CD4-positive, alpha-beta T cell (primary cell): ENCODE measurements at regions not wholly inside any gene's neighbourhood (a gene's known extent, or its start where the extent isn't known, plus 50 kb on each side); places are given as distances from the start of the nearest gene placed in this dataset.

Experiments
- ATAC-seq: fragments of 200-7000 bp; cut with Tn5 transposase; one replicate; pipeline ENCODE4 v1.10.0; 2022; ENCODE audit warnings: mild to moderate bottlenecking; ENCODE audit not compliant: poor library complexity
- CTCF ChIA-PET: fragments of 350-600 bp; sonication (Branson Sonifier 250); formaldehyde crosslinking; loops from one replicate; lab custom pipeline; 2021; ENCODE audit warnings: antibody characterized with exemption, inconsistent platforms; lab: Charles Lee
- POLR2A ChIA-PET: fragments of 350-600 bp; sonication (Branson Sonifier 250); formaldehyde crosslinking; loops from one replicate; lab custom pipeline; 2021; ENCODE audit warnings: antibody characterized with exemption, inconsistent platforms; lab: Charles Lee
- DNase-seq, 14 experiments: peaks; one replicate each; pipeline ENCODE4 v3.0.0-alpha.2; 2013 to 2020; ENCODE audit warnings: mixed read lengths in 2 of 14
- H3K27ac ChIP-seq, 2 donors: one replicate each; pipeline versions ENCODE4 v1.5.1 to v1.7.0; 2013; ENCODE audit warnings: low read length in 2 of 2, low read depth in 1 of 2, mild to moderate bottlenecking in 1 of 2
- H3K27me3 ChIP-seq, 2 experiments: 1 replicate in 1 of 2; 2 replicates in 1 of 2; pipeline versions ENCODE4 v1.6.1 to v1.7.0; 2013; ENCODE audit warnings: low read length in 2 of 2, control low read depth in 1 of 2, mild to moderate bottlenecking in 1 of 2, moderate library complexity in 1 of 2; ENCODE audit not compliant: insufficient read depth in 2 of 2, control insufficient read depth in 1 of 2
- H3K36me3 ChIP-seq: one replicate; pipeline ENCODE4 v1.6.1; 2013; ENCODE audit warnings: low read length, control low read depth; ENCODE audit not compliant: insufficient read depth
- H3K4me1 ChIP-seq: one replicate; pipeline ENCODE4 v1.6.1; 2013; ENCODE audit warnings: low read length, control low read depth; ENCODE audit not compliant: insufficient read depth
- H3K4me3 ChIP-seq: one replicate; pipeline ENCODE4 v1.5.1; 2013; ENCODE audit warnings: mild to moderate bottlenecking, low read length, moderate library complexity
- H3K9me3 ChIP-seq, 2 experiments: 1 replicate in 1 of 2; 2 replicates in 1 of 2; pipeline versions ENCODE4 v1.6.1 to v1.7.0; 2013; ENCODE audit warnings: low read length in 2 of 2, mild to moderate bottlenecking in 2 of 2, control low read depth in 1 of 2, moderate library complexity in 1 of 2; ENCODE audit not compliant: control insufficient read depth in 1 of 2, insufficient read depth in 1 of 2
- H3K27ac Mint-ChIP-seq: one replicate; pipeline ENCODE4 v1.8.0; 2020; ENCODE audit warnings: mixed read lengths
- H3K27me3 Mint-ChIP-seq: one replicate; pipeline ENCODE4 v1.8.0; 2021; ENCODE audit warnings: mixed read lengths
- H3K36me3 Mint-ChIP-seq: one replicate; pipeline ENCODE4 v1.8.0; 2021; ENCODE audit warnings: low read depth, mixed read lengths
- H3K4me1 Mint-ChIP-seq: one replicate; pipeline ENCODE4 v1.8.0; 2021; ENCODE audit warnings: low read depth, mixed read lengths
- H3K4me3 Mint-ChIP-seq: one replicate; pipeline ENCODE4 v1.8.0; 2020; ENCODE audit warnings: mild to moderate bottlenecking, mixed read lengths
- H3K9me3 Mint-ChIP-seq: one replicate; pipeline ENCODE4 v1.8.0; 2020; ENCODE audit warnings: mixed read lengths
- CTCF ChIP-seq: fragments of 200-600 bp; IDR thresholded peaks from one replicate; pipeline ENCODE4 v1.8.0; 2022; ENCODE audit warnings: antibody characterized with exemption, mild to moderate bottlenecking
- intact Hi-C, 2 experiments: fragments of 100-400 bp; cut with DNase I in 1 of 2; cut with micrococcal nuclease in 1 of 2; formaldehyde crosslinking; loops; one replicate each; pipeline versions ENCODE4 v1.15.1 to v1.9.0; 2023 to 2025; cut with DNase I, micrococcal nuclease

GRCh38 chr6:33925936-33926335 lies 122.1 kb upstream of the MLN start:
- H3K27ac ChIP-seq = no peak overlapping the region
- intact Hi-C loops = no loop called here
- Mint-ChIP-seq H3K27me3 (no peaks in the 10 kb centered on the region), H3K9me3 (no peaks in the 10 kb centered on the region), H3K36me3 (no peaks in the 10 kb centered on the region), H3K4me1 (peaks cover 9% of the 10 kb centered on the region), H3K27ac (no peak overlapping the region), H3K4me3 (no peak overlapping the region)
- DNase-seq = no peak
- ChIA-PET CTCF (no interaction called here), POLR2A (no interaction called here)
- H3K4me3 ChIP-seq = no peak overlapping the region
- H3K9me3 ChIP-seq = no peaks in the 10 kb centered on the region
- H3K4me1 ChIP-seq = peaks cover 9% of the 10 kb centered on the region
- TF ChIP-seq CTCF = no peak
- ATAC-seq = no peak
- no peaks in the 10 kb centered on the region for H3K27me3 ChIP-seq
- no peaks in the 10 kb centered on the region for H3K36me3 ChIP-seq

- H3K36me3 ChIP-seq = no peaks in the 10 kb centered on the region
- no peaks in the 10 kb centered on the region for H3K9me3 Mint-ChIP-seq
- no peak overlapping the region for H3K27ac ChIP-seq
- H3K9me3 ChIP-seq = no peaks in the 10 kb centered on the region
- H3K36me3 Mint-ChIP-seq = no peaks in the 10 kb centered on the region
- no peaks in the 10 kb centered on the region for H3K27me3 Mint-ChIP-seq
- DNase-seq = no peak
- peaks cover 9% of the 10 kb centered on the region for H3K4me1 Mint-ChIP-seq
- H3K27me3 ChIP-seq = no peaks in the 10 kb centered on the region
- H3K4me3 Mint-ChIP-seq = no peak overlapping the region
- ChIA-PET POLR2A (no interaction called here), CTCF (no interaction called here)
- no peak for ATAC-seq
- TF ChIP-seq CTCF = no peak
- H3K27ac Mint-ChIP-seq = no peak overlapping the region
- intact Hi-C loops = no loop called here
- H3K4me1 ChIP-seq = peaks cover 9% of the 10 kb centered on the region
- no peak overlapping the region for H3K4me3 ChIP-seq
Observed at GRCh38 chr6:33925210-33925609, 121.4 kb upstream of the MLN start.

GRCh38 chr6:33924681-33925080 lies 120.9 kb upstream of the MLN start:
- no peak overlapping the region for H3K4me3 Mint-ChIP-seq
- no peak overlapping the region for H3K27ac Mint-ChIP-seq
- CTCF ChIA-PET = no interaction called here
- no peaks in the 10 kb centered on the region for H3K36me3 Mint-ChIP-seq
- Histone ChIP-seq H3K9me3 (no peaks in the 10 kb centered on the region), H3K36me3 (no peaks in the 10 kb centered on the region), H3K4me1 (peaks cover 9% of the 10 kb centered on the region), H3K27ac (no peak overlapping the region), H3K27me3 (no peaks in the 10 kb centered on the region), H3K4me3 (no peak overlapping the region)
- no peaks in the 10 kb centered on the region for H3K27me3 Mint-ChIP-seq
- intact Hi-C loops = no loop called here
- DNase-seq (no peak), ATAC-seq (no peak)
- no peaks in the 10 kb centered on the region for H3K9me3 Mint-ChIP-seq
- POLR2A ChIA-PET = no interaction called here
- H3K4me1 Mint-ChIP-seq = peaks cover 9% of the 10 kb centered on the region
- TF ChIP-seq CTCF = no peak
